Left lung (tissue), 4 donors: ENCODE measurements at regions not wholly inside any gene's neighbourhood (a gene's known extent, or its start where the extent isn't known, plus 50 kb on each side); places are given as distances from the start of the nearest gene placed in this dataset.
"Not testable (repeated sequence)": the region's sequence is repeated elsewhere in the genome, so short reads cannot be mapped to it uniquely, and the experiment has no call there.

Experiments used
- ATAC-seq: fragments of 200-7000 bp; cut with Tn5 transposase; one replicate; pipeline ENCODE4 v1.9.1; 2020; ENCODE audit warnings: moderate library complexity
- DNase-seq, 4 donors: peaks; one replicate each; pipeline ENCODE4 v3.0.0-alpha.2; 2013 to 2020
- H3K27ac ChIP-seq, 2 donors: fragments of 200-600 bp; sonication (generic) in 1 of 2; one replicate each; pipeline versions ENCODE4 v1.5.0 to v1.8.0; 2020 to 2021
- H3K27me3 ChIP-seq, 2 donors: fragments of 200-600 bp; sonication (generic) in 1 of 2; one replicate each; pipeline versions ENCODE4 v1.5.0 to v1.8.0; 2020 to 2021
- H3K36me3 ChIP-seq, 2 donors: fragments of 200-600 bp; sonication (generic) in 1 of 2; one replicate each; pipeline versions ENCODE4 v1.5.0 to v1.8.0; 2020 to 2021
- H3K4me1 ChIP-seq, 2 donors: fragments of 200-600 bp; one replicate each; pipeline ENCODE4 v1.8.0; 2021
- H3K4me3 ChIP-seq, 2 donors: fragments of 200-600 bp; sonication (generic) in 1 of 2; one replicate each; pipeline versions ENCODE4 v1.5.0 to v1.8.0; 2020 to 2021; ENCODE audit warnings: mild to moderate bottlenecking in 1 of 2
- H3K9me3 ChIP-seq, 2 donors: fragments of 200-600 bp; sonication (generic) in 1 of 2; one replicate each; pipeline versions ENCODE4 v1.5.0 to v1.8.0; 2020 to 2021
- CTCF ChIP-seq, 2 donors: fragments of 200-600 bp; sonication (generic) in 1 of 2; IDR thresholded peaks; one replicate each; pipeline versions ENCODE4 v1.5.0 to v1.8.0; 2021; ENCODE audit warnings: antibody characterized with exemption in 2 of 2
- intact Hi-C, 2 donors: fragments of 100-400 bp; cut with DNase I; formaldehyde crosslinking; loops; one replicate each; pipeline versions ENCODE4 v1.11.2 to v1.14.2; 2022
- donor health status: DM: no; HTN: yes; CAD: no.
- donor health status: DM: no; HTN: no; CAD: no.

- Histone ChIP-seq H3K4me1 (no peaks in the 10 kb centered on the region), H3K9me3 (peaks cover 0 to 2% of the 10 kb centered on the region in 2 donors), H3K4me3 (no peak overlapping the region), H3K27ac (no peak overlapping the region), H3K36me3 (no peaks in the 10 kb centered on the region), H3K27me3 (no peaks in the 10 kb centered on the region)
- DNase-seq (no peak), ATAC-seq (no peak)
- no peak for TF ChIP-seq CTCF (IDR thresholded peaks at IDR 0.05)
- intact Hi-C loops = no loop called here
Measured at GRCh38 chr10:33858326-33858725, 523.9 kb upstream of the NRP1 start.

GRCh38 chr10:33853221-33853620, 518.8 kb upstream of the NRP1 start:
- H3K9me3 ChIP-seq, H3K4me1 ChIP-seq, intact Hi-C loops, H3K36me3 ChIP-seq, ATAC-seq, H3K4me3 ChIP-seq, DNase-seq, H3K27me3 ChIP-seq, H3K27ac ChIP-seq: not testable (repeated sequence)

GRCh38 chr10:33843379-33843778, 508.9 kb upstream of the NRP1 start:
- Histone ChIP-seq H3K27ac (no peak overlapping the region), H3K4me1 (no peaks in the 10 kb centered on the region), H3K36me3 (no peaks in the 10 kb centered on the region), H3K4me3 (no peak overlapping the region), H3K27me3 (no peaks in the 10 kb centered on the region), H3K9me3 (peaks cover 0 to 18% of the 10 kb centered on the region in 2 donors)
- DNase-seq = no peak
- no peak for TF ChIP-seq CTCF (IDR thresholded peaks at IDR 0.05)
- intact Hi-C loops = no loop called here
- ATAC-seq = no peak

GRCh38 chr10:33841678-33842077, 507.2 kb upstream of the NRP1 start:
- DNase-seq (no peak), ATAC-seq (no peak)
- Histone ChIP-seq H3K27me3 (no peaks in the 10 kb centered on the region), H3K4me1 (no peaks in the 10 kb centered on the region), H3K36me3 (no peaks in the 10 kb centered on the region), H3K4me3 (no peak overlapping the region), H3K27ac (no peak overlapping the region), H3K9me3 (peaks cover 0 to 18% of the 10 kb centered on the region in 2 donors)
- no peak for TF ChIP-seq CTCF (IDR thresholded peaks at IDR 0.05)
- intact Hi-C loops = no loop called here

GRCh38 chr10:33838731-33839130, 504.3 kb upstream of the NRP1 start:
- ATAC-seq = no peak
- no peak for DNase-seq
- H3K27me3 ChIP-seq = no peaks in the 10 kb centered on the region
- intact Hi-C loops = no loop called here
- H3K9me3 ChIP-seq = peaks cover 0 to 8% of the 10 kb centered on the region in 2 donors
- no peaks in the 10 kb centered on the region for H3K4me1 ChIP-seq
- H3K27ac ChIP-seq = no peak overlapping the region
- TF ChIP-seq CTCF (IDR thresholded peaks at IDR 0.05) = no peak
- H3K4me3 ChIP-seq = no peak overlapping the region
- no peaks in the 10 kb centered on the region for H3K36me3 ChIP-seq

- no peaks in the 10 kb centered on the region for H3K27me3 ChIP-seq
- no peak overlapping the region for H3K4me3 ChIP-seq
- intact Hi-C loops = no loop called here
- TF ChIP-seq CTCF (IDR thresholded peaks at IDR 0.05) = no peak
- H3K36me3 ChIP-seq = no peaks in the 10 kb centered on the region
- DNase-seq = no peak
- ATAC-seq = no peak
- H3K9me3 ChIP-seq = no peaks in the 10 kb centered on the region
- no peaks in the 10 kb centered on the region for H3K4me1 ChIP-seq
- no peak overlapping the region for H3K27ac ChIP-seq
Measured at GRCh38 chr10:33837736-33838135, 503.3 kb upstream of the NRP1 start.
